Neural progenitor cell (in vitro differentiated cells): ENCODE measurements at regions not wholly inside any gene's neighbourhood (a gene's known extent, or its start where the extent isn't known, plus 50 kb on each side); places are given as distances from the start of the nearest gene placed in this dataset.
"Not testable (repeated sequence)": the region's sequence is repeated elsewhere in the genome, so short reads cannot be mapped to it uniquely, and the experiment has no call there.

Source experiments
- EZH2 ChIP-seq: fragments of 200-600 bp; sonication (generic); IDR thresholded peaks from 2 replicates; pipeline ENCODE4 v1.6.1; 2017; ENCODE audit warnings: antibody characterized with exemption, mild to moderate bottlenecking, moderate library complexity
- TF ChIP-seq, protein P1 (sequence below): fragments of 200-600 bp; sonication (generic); IDR thresholded peaks from 2 replicates; pipeline ENCODE4 v1.5.1; 2017; ENCODE audit warnings: antibody characterized with exemption, mild to moderate bottlenecking

DNA sequence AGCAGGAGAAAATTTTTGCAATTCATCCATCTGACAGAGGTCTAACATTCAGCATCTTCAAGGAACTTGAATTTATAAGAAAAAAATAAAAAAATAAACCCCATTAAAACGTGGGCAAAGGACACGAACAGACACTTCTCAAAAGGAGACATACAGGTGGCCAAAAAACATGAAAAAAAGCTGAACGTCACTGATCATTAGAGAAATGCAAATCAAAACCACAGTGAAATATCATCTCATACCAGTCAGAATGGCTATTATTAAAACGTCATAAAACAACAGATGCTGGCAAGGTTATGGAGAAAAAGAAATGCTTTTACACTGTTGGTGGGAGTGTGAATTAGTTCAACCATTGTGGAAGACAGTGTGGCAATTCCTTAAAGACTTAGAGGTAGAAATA lies 209.2 kb downstream of the SPRY1 start:
- TF ChIP-seq, protein P1, sequence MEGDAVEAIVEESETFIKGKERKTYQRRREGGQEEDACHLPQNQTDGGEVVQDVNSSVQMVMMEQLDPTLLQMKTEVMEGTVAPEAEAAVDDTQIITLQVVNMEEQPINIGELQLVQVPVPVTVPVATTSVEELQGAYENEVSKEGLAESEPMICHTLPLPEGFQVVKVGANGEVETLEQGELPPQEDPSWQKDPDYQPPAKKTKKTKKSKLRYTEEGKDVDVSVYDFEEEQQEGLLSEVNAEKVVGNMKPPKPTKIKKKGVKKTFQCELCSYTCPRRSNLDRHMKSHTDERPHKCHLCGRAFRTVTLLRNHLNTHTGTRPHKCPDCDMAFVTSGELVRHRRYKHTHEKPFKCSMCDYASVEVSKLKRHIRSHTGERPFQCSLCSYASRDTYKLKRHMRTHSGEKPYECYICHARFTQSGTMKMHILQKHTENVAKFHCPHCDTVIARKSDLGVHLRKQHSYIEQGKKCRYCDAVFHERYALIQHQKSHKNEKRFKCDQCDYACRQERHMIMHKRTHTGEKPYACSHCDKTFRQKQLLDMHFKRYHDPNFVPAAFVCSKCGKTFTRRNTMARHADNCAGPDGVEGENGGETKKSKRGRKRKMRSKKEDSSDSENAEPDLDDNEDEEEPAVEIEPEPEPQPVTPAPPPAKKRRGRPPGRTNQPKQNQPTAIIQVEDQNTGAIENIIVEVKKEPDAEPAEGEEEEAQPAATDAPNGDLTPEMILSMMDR, result not testable (repeated sequence)
- not testable (repeated sequence) for TF ChIP-seq EZH2
